ENCODE measurements at regions not wholly inside any gene's neighbourhood (a gene's known extent, or its start where the extent isn't known, plus 50 kb on each side); places are given as distances from the start of the nearest gene placed in this dataset.

DNA sequence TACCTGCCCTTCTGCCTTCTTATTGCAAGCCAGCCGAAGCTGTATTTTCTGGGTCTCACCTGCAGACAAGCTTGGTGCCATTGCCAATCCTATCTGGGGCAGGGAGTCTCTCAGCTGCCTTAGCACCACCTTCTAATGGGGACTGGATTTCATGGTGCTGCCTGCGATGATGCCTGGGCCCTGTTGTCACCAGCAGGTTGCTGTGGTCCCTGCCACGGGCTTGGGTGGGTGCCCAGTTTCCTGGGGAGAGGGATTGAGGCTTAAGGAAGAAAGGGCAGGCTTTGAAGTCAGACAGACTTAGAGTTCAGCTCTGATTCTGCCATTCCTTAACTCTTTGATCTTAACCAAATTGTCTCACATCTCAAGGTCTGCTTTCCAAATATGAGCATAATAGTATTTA is 87.4 kb upstream of the CD96 start:
- no peak overlapping the region for H2AFZ ChIP-seq (ENCODE audit: low read depth, low read length, poor library complexity, severe bottlenecking)
- CTCF ChIA-PET: no interaction called here
- no peak overlapping the region for H3K27ac ChIP-seq (ENCODE audit: low read depth, low read length)
- H3K27me3 ChIP-seq (ENCODE audit: insufficient read depth, low read length): no peaks in the 10 kb centered on the region
- H3K79me2 ChIP-seq (ENCODE audit: insufficient read depth, low read length): no peaks in the 10 kb centered on the region
- BruUV-seq (replicated peaks): no TSS peak
- RAD21 ChIA-PET (ENCODE audit: low non-redundant PET in 1 of 2, low total read pairs in 2 of 2, uncharacterized antibody in 2 of 2, unreplicated experiment in 2 of 2): no interaction called here
- POLR2A ChIA-PET: no interaction called here
- H3K9me2 ChIP-seq (ENCODE audit: insufficient read depth): no peaks in the 10 kb centered on the region
- H3K36me3 ChIP-seq (ENCODE audit: control insufficient read depth in 1 of 2, insufficient read depth in 2 of 2, low read length in 2 of 2): no peaks in the 10 kb centered on the region
- TF ChIP-seq ZFX (IDR thresholded peaks at IDR 0.05) (no peak), TCF7L2 (IDR thresholded peaks at IDR 0.05; ENCODE audit: borderline replicate concordance, extremely low read depth, insufficient read depth, insufficient read length) (peak; percentile 73), ELF1 (IDR thresholded peaks at IDR 0.05; ENCODE audit: borderline replicate concordance, low read depth) (no peak)
- TF ChIP-seq, protein P1, sequence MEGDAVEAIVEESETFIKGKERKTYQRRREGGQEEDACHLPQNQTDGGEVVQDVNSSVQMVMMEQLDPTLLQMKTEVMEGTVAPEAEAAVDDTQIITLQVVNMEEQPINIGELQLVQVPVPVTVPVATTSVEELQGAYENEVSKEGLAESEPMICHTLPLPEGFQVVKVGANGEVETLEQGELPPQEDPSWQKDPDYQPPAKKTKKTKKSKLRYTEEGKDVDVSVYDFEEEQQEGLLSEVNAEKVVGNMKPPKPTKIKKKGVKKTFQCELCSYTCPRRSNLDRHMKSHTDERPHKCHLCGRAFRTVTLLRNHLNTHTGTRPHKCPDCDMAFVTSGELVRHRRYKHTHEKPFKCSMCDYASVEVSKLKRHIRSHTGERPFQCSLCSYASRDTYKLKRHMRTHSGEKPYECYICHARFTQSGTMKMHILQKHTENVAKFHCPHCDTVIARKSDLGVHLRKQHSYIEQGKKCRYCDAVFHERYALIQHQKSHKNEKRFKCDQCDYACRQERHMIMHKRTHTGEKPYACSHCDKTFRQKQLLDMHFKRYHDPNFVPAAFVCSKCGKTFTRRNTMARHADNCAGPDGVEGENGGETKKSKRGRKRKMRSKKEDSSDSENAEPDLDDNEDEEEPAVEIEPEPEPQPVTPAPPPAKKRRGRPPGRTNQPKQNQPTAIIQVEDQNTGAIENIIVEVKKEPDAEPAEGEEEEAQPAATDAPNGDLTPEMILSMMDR (IDR thresholded peaks at IDR 0.05 in 2 of 3, conservative IDR thresholded peaks at IDR 0.05 in 1 of 3; ENCODE audit: borderline replicate concordance in 1 of 3, insufficient read depth in 1 of 3, low read depth in 2 of 3, low read length in 2 of 3): no peak
- no peak for DNase-seq (ENCODE audit: low read depth, low spot score)
- intact Hi-C loops (cut with micrococcal nuclease): no loop called here
- H3K9me3 ChIP-seq (ENCODE audit: control insufficient read depth in 1 of 2, insufficient read depth in 1 of 2, low read depth in 1 of 2, low read length in 2 of 2): no peaks in the 10 kb centered on the region
- no peaks in the 10 kb centered on the region for H3K4me1 ChIP-seq (ENCODE audit: control insufficient read depth in 1 of 2, insufficient read depth in 2 of 2, low read length in 2 of 2)
- no peak overlapping the region for H3K9ac ChIP-seq (ENCODE audit: low read length)
- no peak overlapping the region for H3K4me3 ChIP-seq (replicated peaks in 1 of 2; ENCODE audit: low read depth in 1 of 2, low read length in 2 of 2)
- no peak for ATAC-seq
- no peak overlapping the region for H3K4me2 ChIP-seq (ENCODE audit: low read length)
- H4K20me1 ChIP-seq (ENCODE audit: insufficient read depth): no peaks in the 10 kb centered on the region

DNA sequence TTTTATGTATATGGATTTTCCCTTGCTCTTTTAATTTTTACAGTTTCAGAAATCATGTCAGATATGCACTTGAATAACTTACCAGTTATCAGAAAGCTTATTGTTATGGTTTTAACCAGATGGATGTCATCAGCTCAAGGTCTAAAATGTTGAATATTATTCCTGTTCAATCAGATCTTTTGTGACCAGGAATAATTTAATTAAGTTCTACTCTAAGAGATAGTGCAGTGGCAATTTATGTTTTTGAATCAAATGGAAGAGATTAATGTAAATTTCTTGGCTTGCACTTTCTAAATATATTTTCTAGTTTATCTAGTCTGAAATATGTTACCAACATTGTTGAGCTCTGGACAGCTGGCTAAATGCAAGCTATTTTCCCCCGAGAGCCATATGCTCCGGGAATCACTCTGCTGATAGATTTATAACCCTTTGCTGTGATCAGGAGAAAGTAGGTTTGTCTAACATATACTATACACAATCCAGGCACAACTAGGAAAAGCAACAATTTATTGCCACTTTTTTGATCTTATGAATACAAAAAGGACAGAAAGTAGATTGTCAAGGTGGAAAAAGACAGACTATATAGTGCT is 76.8 kb upstream of the CD96 start:
- Histone ChIP-seq H3K27ac (ENCODE audit: low read depth, low read length) (no peak overlapping the region), H3K79me2 (ENCODE audit: insufficient read depth, low read length) (no peaks in the 10 kb centered on the region), H3K4me1 (ENCODE audit: control insufficient read depth in 1 of 2, insufficient read depth in 2 of 2, low read length in 2 of 2) (no peaks in the 10 kb centered on the region), H3K4me3 (replicated peaks in 1 of 2; ENCODE audit: low read depth in 1 of 2, low read length in 2 of 2) (no peak overlapping the region), H3K27me3 (ENCODE audit: insufficient read depth, low read length) (no peaks in the 10 kb centered on the region), H3K36me3 (ENCODE audit: control insufficient read depth in 1 of 2, insufficient read depth in 2 of 2, low read length in 2 of 2) (no peaks in the 10 kb centered on the region), H3K9me3 (ENCODE audit: control insufficient read depth in 1 of 2, insufficient read depth in 1 of 2, low read depth in 1 of 2, low read length in 2 of 2) (no peaks in the 10 kb centered on the region), H3K4me2 (ENCODE audit: low read length) (no peak overlapping the region), H2AFZ (ENCODE audit: low read depth, low read length, poor library complexity, severe bottlenecking) (no peak overlapping the region), H3K9ac (ENCODE audit: low read length) (no peak overlapping the region), H4K20me1 (ENCODE audit: insufficient read depth) (no peaks in the 10 kb centered on the region), H3K9me2 (ENCODE audit: insufficient read depth) (no peaks in the 10 kb centered on the region)
- ChIA-PET CTCF (no interaction called here), POLR2A (no interaction called here), RAD21 (ENCODE audit: low non-redundant PET in 1 of 2, low total read pairs in 2 of 2, uncharacterized antibody in 2 of 2, unreplicated experiment in 2 of 2) (no interaction called here)
- DNase-seq (ENCODE audit: low read depth, low spot score): no peak
- no TSS peak for BruUV-seq (replicated peaks)
- ATAC-seq: no peak
- intact Hi-C loops (cut with micrococcal nuclease): no loop called here
- TF ChIP-seq EGR1 (IDR thresholded peaks at IDR 0.05; ENCODE audit: low read depth) (no peak), FOSL1 (IDR thresholded peaks at IDR 0.05; ENCODE audit: low read depth) (no peak), EZH2phosphoT487 (IDR thresholded peaks at IDR 0.05; ENCODE audit: borderline replicate concordance) (no peak), YY1 (IDR thresholded peaks at IDR 0.05; ENCODE audit: extremely low read depth, insufficient replicate concordance, low read depth, low read length) (no peak), ELF1 (IDR thresholded peaks at IDR 0.05; ENCODE audit: borderline replicate concordance, low read depth) (no peak), SIN3A (IDR thresholded peaks at IDR 0.05; ENCODE audit: low read depth) (no peak), REST (IDR thresholded peaks at IDR 0.05; ENCODE audit: low read depth) (no peak), SP1 (IDR thresholded peaks at IDR 0.05; ENCODE audit: low read depth) (no peak), POLR2A (IDR thresholded peaks at IDR 0.05; ENCODE audit: borderline replicate concordance, extremely low read depth, insufficient read depth, insufficient read length) (no peak), CEBPB (IDR thresholded peaks at IDR 0.05; ENCODE audit: low read depth) (no peak), EZH2 (IDR thresholded peaks at IDR 0.05) (no peak), POLR2AphosphoS5 (IDR thresholded peaks at IDR 0.05; ENCODE audit: low read depth, low read length) (no peak), CBX3 (IDR thresholded peaks at IDR 0.05; ENCODE audit: low read depth) (no peak), TCF7L2 (IDR thresholded peaks at IDR 0.05; ENCODE audit: borderline replicate concordance, extremely low read depth, insufficient read depth, insufficient read length) (no peak)
- TF ChIP-seq, protein P2, sequence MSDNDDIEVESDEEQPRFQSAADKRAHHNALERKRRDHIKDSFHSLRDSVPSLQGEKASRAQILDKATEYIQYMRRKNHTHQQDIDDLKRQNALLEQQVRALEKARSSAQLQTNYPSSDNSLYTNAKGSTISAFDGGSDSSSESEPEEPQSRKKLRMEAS (IDR thresholded peaks at IDR 0.05): no peak

Measured in HCT116 (cell line).